Bronchial epithelial cell (primary cell): ENCODE measurements at regions not wholly inside any gene's neighbourhood (a gene's known extent, or its start where the extent isn't known, plus 50 kb on each side); places are given as distances from the start of the nearest gene placed in this dataset.

Experiments
- DNase-seq: peaks from one replicate; pipeline ENCODE4 v3.0.0-alpha.2; 2010; ENCODE audit warnings: low read depth
- FAIRE-seq: peaks from 2 replicates; lab custom pipeline; 2011; peaks lifted over from hg19 to GRCh38; lab: Jason Lieb, UNC
- H3K27me3 ChIP-seq: 2 replicates; pipeline ENCODE4 v1.5.1; 2011; ENCODE audit warnings: low read length; ENCODE audit not compliant: control insufficient read depth, insufficient read depth
- H3K36me3 ChIP-seq: 2 replicates; pipeline ENCODE4 v1.5.1; 2011; ENCODE audit warnings: low read length; ENCODE audit not compliant: control insufficient read depth, insufficient read depth
- H3K4me3 ChIP-seq: 2 replicates; pipeline ENCODE4 v1.5.1; 2011; ENCODE audit warnings: mild to moderate bottlenecking, low read depth, low read length, control low read depth
- CTCF ChIP-seq: IDR thresholded peaks from 2 replicates; pipeline ENCODE4 v1.5.1; 2011; ENCODE audit warnings: mild to moderate bottlenecking, moderate library complexity, low read length, control low read depth, inconsistent platforms; ENCODE audit not compliant: insufficient read depth, severe bottlenecking

- DNase-seq: no peak
- FAIRE-seq: no peak
These were observed 51.6 kb upstream of the PAX2 start for GRCh38 chr10:100693821-100694220.

More at GRCh38 chr10:100693821-100694220, 51.6 kb upstream of the PAX2 start:
- TF ChIP-seq CTCF: no peak
- H3K27me3 ChIP-seq: peaks cover 4% of the 10 kb centered on the region
- H3K4me3 ChIP-seq: no peak overlapping the region
- H3K36me3 ChIP-seq: no peaks in the 10 kb centered on the region
